A673 (cell line): ENCODE measurements at regions not wholly inside any gene's neighbourhood (a gene's known extent, or its start where the extent isn't known, plus 50 kb on each side); places are given as distances from the start of the nearest gene placed in this dataset.

Experiments used
- BruUV-seq: library from RNA; stranded (reverse); fragments of 400-500 nt; replicated peaks from 2 replicates; lab custom pipeline; 2021; lab: Mats Ljungman, UMichigan
- CTCF ChIA-PET: fragments of 300-600 bp; sonication (Branson Sonifier 250); formaldehyde crosslinking; loops from one replicate; lab custom pipeline; 2022; ENCODE audit warnings: antibody characterized with exemption; lab: Charles Lee
- POLR2A ChIA-PET: fragments of 300-600 bp; sonication (Branson Sonifier 250); formaldehyde crosslinking; loops from one replicate; lab custom pipeline; 2022; ENCODE audit warnings: antibody characterized with exemption; ENCODE audit not compliant: low non-redundant PET; lab: Charles Lee
- DNase-seq: peaks from one replicate; pipeline ENCODE4 v3.0.0-alpha.2; 2015; ENCODE audit warnings: low spot score
- H3K27ac ChIP-seq: fragments of 200-600 bp; sonication (generic); 2 replicates; pipeline ENCODE4 v1.5.1; 2016; ENCODE audit warnings: mixed run types, low read depth, mild to moderate bottlenecking, mixed read lengths, antibody characterized with exemption, low read length; ENCODE audit not compliant: poor library complexity, severe bottlenecking
- H3K27me3 ChIP-seq: fragments of 200-600 bp; sonication (generic); replicated peaks from 2 replicates; pipeline ENCODE4 v1.6.1; 2017; ENCODE audit warnings: mixed run types, low read depth, mild to moderate bottlenecking, mixed read lengths, antibody characterized with exemption, low read length; ENCODE audit not compliant: insufficient read depth, poor library complexity
- H3K36me3 ChIP-seq: fragments of 200-600 bp; sonication (generic); 2 replicates; pipeline ENCODE4 v1.6.1; 2016; ENCODE audit warnings: mixed run types, mild to moderate bottlenecking, mixed read lengths, antibody characterized with exemption, low read length; ENCODE audit not compliant: insufficient read depth, poor library complexity, severe bottlenecking
- H3K4me1 ChIP-seq: fragments of 200-600 bp; sonication (generic); 2 replicates; pipeline ENCODE4 v1.6.1; 2017; ENCODE audit warnings: mixed run types, mild to moderate bottlenecking, mixed read lengths, antibody characterized with exemption, low read length; ENCODE audit not compliant: insufficient read depth, poor library complexity, severe bottlenecking
- H3K4me3 ChIP-seq: fragments of 200-600 bp; sonication (generic); 2 replicates; pipeline ENCODE4 v1.5.1; 2016; ENCODE audit warnings: low read depth, mixed run types, mild to moderate bottlenecking, mixed read lengths, low read length; ENCODE audit not compliant: poor library complexity, severe bottlenecking
- H3K9me3 ChIP-seq: fragments of 200-600 bp; sonication (generic); 2 replicates; pipeline ENCODE4 v1.6.1; 2016; ENCODE audit warnings: mixed run types, low read depth, mild to moderate bottlenecking, mixed read lengths, antibody characterized with exemption, low read length; ENCODE audit not compliant: poor library complexity, severe bottlenecking
- EZH2 ChIP-seq: fragments of 200-600 bp; sonication (generic); IDR thresholded peaks from 2 replicates; pipeline ENCODE4 v1.6.1; 2017; ENCODE audit warnings: borderline replicate concordance, low read depth, mild to moderate bottlenecking, mixed read lengths, antibody characterized with exemption, low read length; ENCODE audit not compliant: poor library complexity, severe bottlenecking
- intact Hi-C: fragments of 100-400 bp; cut with micrococcal nuclease; formaldehyde crosslinking; loops from one replicate; pipeline ENCODE4 v1.10.0; 2022; ENCODE audit not compliant: unreplicated experiment
- TF ChIP-seq, protein P1 (sequence below): fragments of 300-800, 200-600 bp; sonication (generic); conservative IDR thresholded peaks from 2 replicates; pipeline ENCODE4 v1.5.1; 2017; ENCODE audit warnings: low read depth, mild to moderate bottlenecking, antibody characterized with exemption, low read length, moderate library complexity, mixed read lengths

DNA sequence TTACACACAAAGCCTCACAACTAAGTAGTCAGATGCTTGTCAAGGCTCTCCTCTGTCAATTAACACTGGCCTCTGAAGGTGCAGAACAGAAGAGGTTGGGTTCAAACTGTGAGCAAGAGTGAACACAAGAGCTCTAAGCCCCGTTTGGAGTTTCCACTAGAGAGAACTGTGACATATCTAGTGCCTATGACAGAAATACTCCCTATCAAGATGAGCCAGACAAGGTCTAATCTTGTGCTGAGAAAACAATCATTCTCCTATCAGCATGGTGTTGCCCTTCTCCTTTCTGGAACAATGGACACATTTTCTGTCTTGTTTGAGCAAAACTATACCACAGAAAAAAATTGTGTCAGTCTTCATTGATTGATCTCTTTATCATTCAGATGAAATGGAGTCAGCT is 62.4 kb upstream of the CCDC71L start:
- POLR2A ChIA-PET = no interaction called here
- CTCF ChIA-PET = no interaction called here
- Histone ChIP-seq H3K27ac (no peak overlapping the region), H3K27me3 (no peaks in the 10 kb centered on the region), H3K4me3 (no peak overlapping the region), H3K9me3 (no peaks in the 10 kb centered on the region), H3K36me3 (no peaks in the 10 kb centered on the region), H3K4me1 (peaks cover 21% of the 10 kb centered on the region)
- intact Hi-C loops = no loop called here
- no TSS peak for BruUV-seq
- TF ChIP-seq, protein P1, sequence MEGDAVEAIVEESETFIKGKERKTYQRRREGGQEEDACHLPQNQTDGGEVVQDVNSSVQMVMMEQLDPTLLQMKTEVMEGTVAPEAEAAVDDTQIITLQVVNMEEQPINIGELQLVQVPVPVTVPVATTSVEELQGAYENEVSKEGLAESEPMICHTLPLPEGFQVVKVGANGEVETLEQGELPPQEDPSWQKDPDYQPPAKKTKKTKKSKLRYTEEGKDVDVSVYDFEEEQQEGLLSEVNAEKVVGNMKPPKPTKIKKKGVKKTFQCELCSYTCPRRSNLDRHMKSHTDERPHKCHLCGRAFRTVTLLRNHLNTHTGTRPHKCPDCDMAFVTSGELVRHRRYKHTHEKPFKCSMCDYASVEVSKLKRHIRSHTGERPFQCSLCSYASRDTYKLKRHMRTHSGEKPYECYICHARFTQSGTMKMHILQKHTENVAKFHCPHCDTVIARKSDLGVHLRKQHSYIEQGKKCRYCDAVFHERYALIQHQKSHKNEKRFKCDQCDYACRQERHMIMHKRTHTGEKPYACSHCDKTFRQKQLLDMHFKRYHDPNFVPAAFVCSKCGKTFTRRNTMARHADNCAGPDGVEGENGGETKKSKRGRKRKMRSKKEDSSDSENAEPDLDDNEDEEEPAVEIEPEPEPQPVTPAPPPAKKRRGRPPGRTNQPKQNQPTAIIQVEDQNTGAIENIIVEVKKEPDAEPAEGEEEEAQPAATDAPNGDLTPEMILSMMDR = no peak
- TF ChIP-seq EZH2 = no peak
- no peak for DNase-seq

DNA sequence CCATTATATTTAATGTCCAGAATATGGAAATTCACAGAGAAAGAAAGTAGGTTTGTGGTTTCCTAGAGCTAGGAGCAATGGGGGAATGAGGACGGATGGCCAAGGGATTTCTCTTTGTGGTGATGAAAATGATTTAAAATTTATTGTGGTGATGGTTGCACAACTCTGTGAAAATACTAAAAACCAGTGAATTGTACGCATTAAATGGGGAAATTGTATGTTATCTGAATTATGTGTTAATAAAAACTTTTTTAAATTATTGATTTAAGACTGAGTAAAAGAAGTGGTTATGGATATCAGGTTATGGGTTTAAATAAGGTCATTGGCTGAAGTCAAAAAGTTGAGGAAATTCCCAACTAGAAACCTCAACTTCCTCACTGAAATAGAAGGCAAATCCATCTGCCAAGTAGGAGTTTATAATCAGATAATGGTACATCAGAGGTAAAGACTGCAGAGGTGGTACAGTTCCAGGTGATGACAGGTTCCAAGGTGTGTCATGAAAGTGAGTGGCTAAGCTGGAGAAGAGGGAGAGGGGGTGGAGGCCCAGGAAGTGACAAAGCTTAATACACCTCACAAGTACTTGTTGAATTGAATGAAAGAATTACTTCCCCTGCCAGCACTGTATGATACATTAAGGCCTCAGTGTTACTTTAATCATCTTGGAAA is 68.9 kb upstream of the CCDC71L start:
- TF ChIP-seq, protein P1 = no peak
- TF ChIP-seq EZH2 = no peak
- CTCF ChIA-PET = no interaction called here
- no peak overlapping the region for H3K27ac ChIP-seq
- no peaks in the 10 kb centered on the region for H3K9me3 ChIP-seq
- no peaks in the 10 kb centered on the region for H3K27me3 ChIP-seq
- H3K4me1 ChIP-seq = peaks cover 7% of the 10 kb centered on the region
- no TSS peak for BruUV-seq
- H3K4me3 ChIP-seq = no peak overlapping the region
- intact Hi-C loops = no loop called here
- POLR2A ChIA-PET = no interaction called here
- no peaks in the 10 kb centered on the region for H3K36me3 ChIP-seq
- no peak for DNase-seq

DNA sequence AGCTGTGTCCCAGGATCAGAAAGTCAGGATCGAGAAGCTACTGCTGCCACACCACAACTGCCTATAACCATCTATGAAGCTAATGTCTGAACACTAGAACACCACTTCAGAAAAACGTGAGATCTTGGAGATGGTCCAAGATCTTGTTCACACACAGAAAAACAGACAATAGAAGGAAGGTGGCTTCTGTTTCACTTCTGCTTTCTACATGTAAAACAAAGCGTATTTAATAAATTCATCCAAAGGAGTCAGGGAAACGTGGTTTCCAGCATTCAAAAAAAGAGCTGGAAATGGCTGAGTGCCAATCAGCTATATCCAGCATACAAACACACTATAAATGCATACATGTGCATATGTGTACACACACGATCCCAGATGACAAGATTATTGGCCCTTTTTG is 70.2 kb upstream of the CCDC71L start:
- peaks cover 4% of the 10 kb centered on the region for H3K9me3 ChIP-seq
- DNase-seq = no peak
- H3K36me3 ChIP-seq = no peaks in the 10 kb centered on the region
- H3K27me3 ChIP-seq = no peaks in the 10 kb centered on the region
- ChIA-PET CTCF (no interaction called here), POLR2A (no interaction called here)
- H3K4me3 ChIP-seq = no peak overlapping the region
- no peak overlapping the region for H3K27ac ChIP-seq
- intact Hi-C loops = no loop called here
- no peak for TF ChIP-seq EZH2
- TF ChIP-seq, protein P1 = no peak
- BruUV-seq = no TSS peak
- H3K4me1 ChIP-seq = peaks cover 7% of the 10 kb centered on the region
